ENCODE measurements at regions not wholly inside any gene's neighbourhood (a gene's known extent, or its start where the extent isn't known, plus 50 kb on each side); places are given as distances from the start of the nearest gene placed in this dataset.

DNA sequence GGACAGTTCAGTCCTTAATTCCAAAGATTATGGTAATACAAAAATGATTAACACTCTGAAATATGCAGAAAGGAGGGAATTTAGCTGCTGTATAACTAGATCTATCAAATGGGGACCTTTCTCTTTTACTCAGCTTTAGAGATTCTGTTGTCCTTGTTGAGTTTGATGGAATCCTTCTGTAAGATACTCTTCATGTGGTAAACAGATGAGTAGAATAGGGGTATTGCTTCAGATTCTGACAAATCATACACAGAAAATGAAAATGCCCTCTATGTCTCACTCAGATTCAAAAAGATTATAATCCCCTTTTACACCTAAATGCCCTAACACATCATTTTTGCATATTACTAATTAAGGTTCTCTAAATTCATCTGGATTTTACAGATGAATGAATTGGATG, 50.7 kb downstream of the ARHGAP35 start:
- DNase-seq (ENCODE audit: low read depth in 2 of 2), result no peak

GRCh38 chr19:46913198-46913851, 52.5 kb downstream of the ARHGAP35 start:
- no peak for DNase-seq (ENCODE audit: low read depth in 2 of 2)

- DNase-seq (ENCODE audit: low read depth in 2 of 2), result no peak
Measured at GRCh38 chr19:46913852-46914430, 53.1 kb downstream of the ARHGAP35 start.

- peak in 1 of 2 donors; percentile 36 for DNase-seq (ENCODE audit: low read depth in 2 of 2)
Measured at GRCh38 chr19:46915386-46915785, 54.6 kb downstream of the ARHGAP35 start.

DNA sequence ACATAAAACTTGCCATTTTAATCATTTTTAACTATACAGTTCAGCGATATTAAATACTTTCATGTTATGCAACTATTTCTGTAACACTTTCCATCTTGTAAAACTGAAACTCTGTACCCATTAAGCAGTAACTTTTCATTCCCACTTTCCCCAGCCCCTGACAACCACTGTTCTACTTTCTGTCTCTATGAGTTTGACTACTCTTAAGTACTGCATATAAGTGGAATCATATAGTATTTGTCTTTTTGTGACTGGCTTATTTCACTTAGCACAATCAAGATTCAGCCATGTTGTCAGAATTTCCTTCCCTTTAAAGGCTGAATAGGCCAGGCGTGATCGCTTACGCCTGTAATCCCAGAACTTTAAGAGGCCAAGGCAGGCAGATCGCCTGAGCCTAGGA, 56.2 kb downstream of the ARHGAP35 start:
- DNase-seq (ENCODE audit: low read depth in 2 of 2), result no peak

- DNase-seq (ENCODE audit: low read depth in 2 of 2), result no peak
Measured at GRCh38 chr19:46919324-46919723, 58.5 kb downstream of the ARHGAP35 start.

DNA sequence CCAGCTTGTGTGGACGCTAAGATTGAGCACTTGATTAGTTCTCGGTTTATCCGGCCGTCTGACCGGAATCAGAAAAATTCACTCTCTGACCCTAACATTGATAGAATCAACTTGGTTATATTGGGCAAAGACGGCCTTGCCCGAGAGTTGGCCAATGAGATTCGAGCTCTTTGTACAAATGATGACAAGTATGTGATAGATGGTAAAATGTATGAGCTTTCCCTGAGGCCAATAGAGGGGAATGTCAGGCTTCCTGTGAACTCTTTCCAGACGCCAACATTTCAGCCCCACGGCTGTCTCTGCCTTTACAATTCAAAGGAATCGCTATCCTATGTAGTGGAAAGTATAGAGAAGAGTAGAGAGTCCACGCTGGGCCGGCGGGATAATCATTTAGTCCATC, 59.6 kb downstream of the ARHGAP35 start:
- DNase-seq (ENCODE audit: low read depth in 2 of 2), result no peak

GRCh38 chr19:46921071-46921470, 60.3 kb downstream of the ARHGAP35 start:
- no peak for DNase-seq (ENCODE audit: low read depth in 2 of 2)

DNA sequence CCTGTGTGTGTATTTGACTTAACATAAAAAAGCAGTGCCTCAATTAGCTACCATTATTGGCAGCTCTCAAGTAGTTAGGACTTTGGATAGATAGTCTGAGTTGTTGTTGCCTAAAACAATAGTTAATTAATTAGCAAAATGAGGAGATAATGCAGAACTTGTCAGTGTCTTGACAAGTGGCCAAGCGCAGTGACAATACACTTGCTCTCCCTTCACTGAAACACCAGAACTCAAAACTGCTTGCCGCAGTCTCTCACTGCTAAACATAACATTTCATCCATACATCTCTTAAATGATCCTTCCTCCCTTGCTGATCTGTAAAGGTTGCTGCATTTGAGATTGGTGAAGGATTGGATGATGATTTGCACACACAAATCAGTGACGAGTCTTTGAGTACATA, 61.7 kb downstream of the ARHGAP35 start:
- no peak for DNase-seq (ENCODE audit: low read depth in 2 of 2)

DNA sequence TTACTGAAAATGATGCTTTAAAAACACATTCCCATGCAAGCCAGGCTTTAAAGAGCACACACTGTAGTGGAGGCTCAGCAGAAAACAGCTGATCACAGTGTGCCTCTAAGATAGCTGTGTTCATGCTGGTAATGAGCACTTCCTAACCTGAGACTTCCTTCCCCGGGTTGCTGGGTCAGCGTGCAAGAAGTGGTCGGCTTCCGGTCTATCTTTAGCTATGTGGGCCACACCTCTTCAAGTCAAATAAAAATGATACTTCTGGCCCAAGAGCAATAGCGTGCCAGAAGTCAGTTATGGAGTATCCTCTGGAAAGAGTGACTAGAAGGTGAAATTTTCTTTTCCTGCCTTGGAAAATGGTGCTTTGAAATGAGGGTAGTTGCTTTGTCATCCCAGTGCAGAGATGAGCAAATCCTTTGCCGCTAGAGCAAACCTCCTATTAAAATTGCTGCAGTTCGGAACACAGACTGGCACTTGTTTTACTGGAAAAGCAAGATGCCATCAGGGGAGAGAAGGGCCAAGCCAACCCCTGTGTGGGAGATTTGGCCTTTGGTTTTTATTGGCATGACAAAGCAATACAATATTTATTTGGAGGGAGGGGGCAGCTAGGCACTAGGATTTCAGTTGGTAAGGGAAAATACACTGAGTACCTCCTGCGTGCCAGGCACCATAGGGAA, 64.2 kb downstream of the ARHGAP35 start:
- DNase-seq (ENCODE audit: low read depth in 2 of 2), result peak; percentile 22 to 82

DNA sequence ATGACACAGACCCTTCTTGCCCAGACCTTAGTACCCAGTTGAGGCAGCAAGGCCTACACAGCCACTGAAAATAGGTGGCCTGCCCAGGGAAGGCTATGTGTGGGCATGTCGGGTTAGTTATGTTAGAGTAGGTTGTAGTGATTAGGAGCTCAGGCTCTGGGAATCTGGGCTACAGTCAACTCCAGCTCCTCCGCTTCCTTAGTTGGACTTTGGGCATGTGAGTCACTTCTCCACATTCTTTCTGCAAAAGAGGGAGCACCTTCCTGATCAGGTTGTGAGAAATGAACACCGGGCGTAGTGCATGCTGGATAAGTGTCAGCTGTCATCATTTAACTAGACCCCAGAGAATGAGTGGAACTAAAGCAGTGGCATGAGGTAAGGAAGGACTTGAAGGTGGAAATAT, 64.8 kb downstream of the ARHGAP35 start:
- peak in 1 of 2 donors; percentile 50 for DNase-seq (ENCODE audit: low read depth in 2 of 2)

- no peak for DNase-seq (ENCODE audit: low read depth in 2 of 2)
Measured at GRCh38 chr19:46926170-46927071, 65.6 kb downstream of the ARHGAP35 start.

- DNase-seq (ENCODE audit: low read depth in 2 of 2), result no peak
Measured at GRCh38 chr19:46927106-46927505, 66.3 kb downstream of the ARHGAP35 start.

DNA sequence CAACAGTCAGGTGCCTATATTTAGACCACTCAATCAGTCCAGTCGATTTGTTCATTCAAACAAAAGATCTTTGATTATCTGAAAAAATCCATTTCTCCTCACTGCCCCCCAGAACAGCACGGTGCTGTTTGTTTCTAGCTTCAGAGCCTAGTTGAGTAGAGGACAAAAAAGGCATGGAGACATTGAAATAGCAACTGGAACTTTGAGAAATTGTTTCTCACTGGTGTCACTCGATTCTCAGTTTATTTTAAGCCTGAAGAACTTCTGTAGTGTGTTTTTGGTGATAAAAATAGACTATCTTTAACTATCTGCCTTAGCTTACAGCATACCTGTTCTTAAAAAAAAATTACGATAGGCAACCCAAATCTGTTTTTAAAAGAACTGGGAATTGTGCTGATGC, 67.1 kb downstream of the ARHGAP35 start:
- DNase-seq (ENCODE audit: low read depth in 2 of 2), result no peak

DNA sequence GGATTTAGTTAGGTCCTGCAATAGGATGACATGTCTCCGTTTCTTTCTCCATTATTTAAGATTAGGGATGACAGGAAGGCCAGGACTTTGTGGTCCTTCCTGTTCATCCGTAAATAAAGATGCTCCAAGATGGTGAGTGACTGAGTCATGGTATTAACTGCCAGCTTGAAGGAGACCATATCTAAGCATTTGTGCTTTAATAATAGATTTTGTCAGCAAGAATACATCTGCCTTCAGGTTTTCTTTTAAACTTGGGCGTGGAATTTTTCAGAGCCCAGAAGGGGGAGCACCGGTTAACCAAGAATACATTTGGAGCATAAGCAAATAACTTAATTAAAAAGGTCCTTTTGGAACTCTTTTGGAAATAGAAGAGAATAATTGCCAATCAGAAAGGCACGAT, 68.2 kb downstream of the ARHGAP35 start:
- peak in 1 of 2 donors; percentile 13 for DNase-seq (ENCODE audit: low read depth in 2 of 2)

GRCh38 chr19:46931202-46931601, 70.4 kb downstream of the ARHGAP35 start:
- peak in 1 of 2 donors; percentile 20 for DNase-seq (ENCODE audit: low read depth in 2 of 2)

- peak in 1 of 2 donors; percentile 57 for DNase-seq (ENCODE audit: low read depth in 2 of 2)
Measured at GRCh38 chr19:46932346-46932745, 71.5 kb downstream of the ARHGAP35 start.

- peak in 1 of 2 donors; percentile 45 for DNase-seq (ENCODE audit: low read depth in 2 of 2)
Measured at GRCh38 chr19:46935066-46935663, 74.4 kb downstream of the ARHGAP35 start.

DNA sequence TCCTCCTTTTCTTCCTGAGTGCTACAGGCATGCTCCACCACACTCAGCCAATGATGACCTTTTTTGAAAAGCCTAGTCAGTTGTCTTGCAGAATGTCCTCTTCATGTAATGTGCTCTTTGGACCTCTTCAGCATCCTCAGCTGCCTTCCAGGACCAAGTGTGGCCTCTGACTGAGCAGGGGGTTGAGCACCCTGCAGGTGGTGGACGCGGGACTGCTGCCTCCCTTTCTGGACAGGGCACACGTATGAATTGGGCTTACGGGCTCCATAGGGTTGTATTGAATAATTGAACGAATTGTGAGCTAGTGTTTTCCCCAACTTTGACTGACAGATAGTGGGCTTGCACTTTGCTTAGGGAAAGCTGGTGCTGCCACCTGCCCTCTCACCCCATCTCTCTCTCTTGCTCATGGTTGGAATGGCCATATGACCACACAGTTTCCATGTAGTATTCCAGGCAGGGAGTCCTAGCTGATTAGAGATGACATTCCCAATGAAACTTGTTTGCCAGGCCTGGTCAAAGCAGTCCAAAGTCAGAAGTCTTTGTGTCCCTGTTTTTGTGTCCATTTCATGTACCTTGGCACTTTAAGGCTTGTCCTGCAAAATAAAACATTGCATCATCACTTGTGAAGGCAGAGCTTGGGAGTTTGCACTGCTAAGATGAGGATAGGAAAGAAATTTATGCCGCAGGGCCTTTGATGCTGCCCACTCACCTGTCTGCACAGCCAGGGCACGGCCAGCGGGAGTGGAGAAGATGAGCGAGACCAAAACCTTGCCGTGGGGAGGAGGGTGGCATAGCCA, 76.3 kb upstream of the NPAS1 start:
- DNase-seq (ENCODE audit: low read depth in 2 of 2), result no peak

DNA sequence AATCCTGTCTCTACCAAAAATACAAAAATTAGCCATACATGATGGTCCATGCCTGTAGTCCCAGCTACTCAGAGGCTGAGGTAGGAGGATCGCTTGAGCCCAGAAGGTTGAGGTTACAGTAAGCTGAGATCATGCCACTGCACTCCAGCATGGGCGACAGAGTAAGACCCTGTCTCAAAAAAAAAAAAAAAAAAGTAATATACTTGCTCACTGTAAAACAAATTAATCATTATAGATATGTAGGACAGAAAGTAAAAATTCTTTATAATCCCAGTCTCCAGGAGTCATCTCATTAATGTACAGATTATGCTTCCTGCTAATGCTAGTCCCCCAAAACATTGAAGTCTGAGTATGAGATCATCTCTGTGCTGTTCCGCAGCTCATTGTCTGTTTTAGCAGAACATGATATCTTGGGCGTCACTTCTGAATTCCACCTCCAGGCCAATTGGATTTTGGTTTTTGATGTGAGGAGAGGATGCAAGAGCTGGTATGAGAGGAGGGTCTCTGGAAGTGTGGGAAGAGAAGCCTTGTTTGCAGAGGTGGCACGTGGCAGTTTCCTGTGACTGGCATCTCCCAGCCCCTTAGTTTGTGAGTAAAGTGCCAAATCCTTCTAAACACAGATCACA, 75.4 kb upstream of the NPAS1 start:
- no peak for DNase-seq (ENCODE audit: low read depth in 2 of 2)

All from dermis microvascular lymphatic vessel endothelial cell (primary cell).